ENCODE measurements at regions not wholly inside any gene's neighbourhood (a gene's known extent, or its start where the extent isn't known, plus 50 kb on each side); places are given as distances from the start of the nearest gene placed in this dataset.

GRCh38 chr16:62882552-62883221 is 846.4 kb upstream of the CDH8 start:
- Mint-ChIP-seq H3K4me3 (no peak overlapping the region), H3K27me3 (no peaks in the 10 kb centered on the region), H3K9me3 (peaks cover 46% of the 10 kb centered on the region), H3K27ac (no peak overlapping the region), H3K36me3 (no peaks in the 10 kb centered on the region), H3K4me1 (ENCODE audit: low read depth) (no peaks in the 10 kb centered on the region)
- ChIA-PET CTCF (no interaction called here), POLR2A (no interaction called here)
- intact Hi-C loops (cut with micrococcal nuclease) = no loop called here
- no peak for DNase-seq

- H3K9me3 Mint-ChIP-seq = peaks cover 32% of the 10 kb centered on the region
- no peaks in the 10 kb centered on the region for H3K36me3 Mint-ChIP-seq
- POLR2A ChIA-PET = no interaction called here
- CTCF ChIA-PET = no interaction called here
- no peak for DNase-seq
- H3K27ac Mint-ChIP-seq = no peak overlapping the region
- intact Hi-C loops (cut with micrococcal nuclease) = no loop called here
- no peaks in the 10 kb centered on the region for H3K27me3 Mint-ChIP-seq
- H3K4me3 Mint-ChIP-seq = no peak overlapping the region
- H3K4me1 Mint-ChIP-seq (ENCODE audit: low read depth) = no peaks in the 10 kb centered on the region
Observed at GRCh38 chr16:62876133-62876532, 839.9 kb upstream of the CDH8 start.

- POLR2A ChIA-PET = no interaction called here
- H3K27me3 Mint-ChIP-seq = no peaks in the 10 kb centered on the region
- no peak overlapping the region for H3K4me3 Mint-ChIP-seq
- H3K9me3 Mint-ChIP-seq = peaks cover 19% of the 10 kb centered on the region
- CTCF ChIA-PET = no interaction called here
- H3K27ac Mint-ChIP-seq = no peak overlapping the region
- no peaks in the 10 kb centered on the region for H3K36me3 Mint-ChIP-seq
- no peaks in the 10 kb centered on the region for H3K4me1 Mint-ChIP-seq (ENCODE audit: low read depth)
- DNase-seq = no peak
- intact Hi-C loops (cut with micrococcal nuclease) = no loop called here
Observed at GRCh38 chr16:62872339-62872738, 836.1 kb upstream of the CDH8 start.

GRCh38 chr16:62870554-62870953 is 834.3 kb upstream of the CDH8 start:
- no peak for DNase-seq
- H3K36me3 Mint-ChIP-seq = no peaks in the 10 kb centered on the region
- POLR2A ChIA-PET = no interaction called here
- H3K27me3 Mint-ChIP-seq = no peaks in the 10 kb centered on the region
- H3K4me3 Mint-ChIP-seq = no peak overlapping the region
- H3K4me1 Mint-ChIP-seq (ENCODE audit: low read depth) = no peaks in the 10 kb centered on the region
- no peak overlapping the region for H3K27ac Mint-ChIP-seq
- H3K9me3 Mint-ChIP-seq = peaks cover 21% of the 10 kb centered on the region
- intact Hi-C loops (cut with micrococcal nuclease) = no loop called here
- CTCF ChIA-PET = interaction anchor here (1.0 kb wide), 1 partner anchor 646 kb away, joined by 3 read pairs; no protein-coding TSS in a partner anchor

GRCh38 chr16:62869837-62870236 is 833.6 kb upstream of the CDH8 start:
- no peak for DNase-seq
- H3K4me1 Mint-ChIP-seq (ENCODE audit: low read depth) = no peaks in the 10 kb centered on the region
- POLR2A ChIA-PET = no interaction called here
- no peaks in the 10 kb centered on the region for H3K27me3 Mint-ChIP-seq
- intact Hi-C loops (cut with micrococcal nuclease) = no loop called here
- H3K27ac Mint-ChIP-seq = no peak overlapping the region
- no peak overlapping the region for H3K4me3 Mint-ChIP-seq
- CTCF ChIA-PET = no interaction called here
- H3K36me3 Mint-ChIP-seq = no peaks in the 10 kb centered on the region
- peaks cover 19% of the 10 kb centered on the region for H3K9me3 Mint-ChIP-seq

- ChIA-PET POLR2A (no interaction called here), CTCF (no interaction called here)
- peaks cover 35% of the 10 kb centered on the region for H3K9me3 Mint-ChIP-seq
- no peak overlapping the region for H3K27ac Mint-ChIP-seq
- DNase-seq = no peak
- intact Hi-C loops (cut with micrococcal nuclease) = no loop called here
- no peak overlapping the region for H3K4me3 Mint-ChIP-seq
- H3K27me3 Mint-ChIP-seq = no peaks in the 10 kb centered on the region
- no peaks in the 10 kb centered on the region for H3K36me3 Mint-ChIP-seq
- no peaks in the 10 kb centered on the region for H3K4me1 Mint-ChIP-seq (ENCODE audit: low read depth)
Observed at GRCh38 chr16:62863139-62863538, 826.9 kb upstream of the CDH8 start.

- intact Hi-C loops (cut with micrococcal nuclease) = no loop called here
- H3K36me3 Mint-ChIP-seq = no peaks in the 10 kb centered on the region
- no peak for DNase-seq
- CTCF ChIA-PET = no interaction called here
- H3K9me3 Mint-ChIP-seq = peaks cover 34% of the 10 kb centered on the region
- POLR2A ChIA-PET = no interaction called here
- H3K4me3 Mint-ChIP-seq = no peak overlapping the region
- no peaks in the 10 kb centered on the region for H3K4me1 Mint-ChIP-seq (ENCODE audit: low read depth)
- H3K27me3 Mint-ChIP-seq = no peaks in the 10 kb centered on the region
- H3K27ac Mint-ChIP-seq = no peak overlapping the region
Observed at GRCh38 chr16:62853887-62854286, 817.6 kb upstream of the CDH8 start.

GRCh38 chr16:62846399-62847057 is 810.3 kb upstream of the CDH8 start:
- no peaks in the 10 kb centered on the region for H3K36me3 Mint-ChIP-seq
- H3K27ac Mint-ChIP-seq = no peak overlapping the region
- ChIA-PET POLR2A (no interaction called here), CTCF (no interaction called here)
- intact Hi-C loops (cut with micrococcal nuclease) = no loop called here
- H3K9me3 Mint-ChIP-seq = peaks cover 30% of the 10 kb centered on the region
- no peaks in the 10 kb centered on the region for H3K4me1 Mint-ChIP-seq (ENCODE audit: low read depth)
- H3K4me3 Mint-ChIP-seq = no peak overlapping the region
- H3K27me3 Mint-ChIP-seq = no peaks in the 10 kb centered on the region
- no peak for DNase-seq

GRCh38 chr16:62832214-62832613 is 796.0 kb upstream of the CDH8 start:
- no peaks in the 10 kb centered on the region for H3K27me3 Mint-ChIP-seq
- no peaks in the 10 kb centered on the region for H3K36me3 Mint-ChIP-seq
- H3K4me3 Mint-ChIP-seq = no peak overlapping the region
- ChIA-PET CTCF (no interaction called here), POLR2A (no interaction called here)
- peaks cover 21% of the 10 kb centered on the region for H3K9me3 Mint-ChIP-seq
- no peak overlapping the region for H3K27ac Mint-ChIP-seq
- no peak for DNase-seq
- H3K4me1 Mint-ChIP-seq (ENCODE audit: low read depth) = no peaks in the 10 kb centered on the region
- intact Hi-C loops (cut with micrococcal nuclease) = no loop called here

GRCh38 chr16:62831235-62831850 is 795.1 kb upstream of the CDH8 start:
- H3K9me3 Mint-ChIP-seq = peaks cover 19% of the 10 kb centered on the region
- H3K4me1 Mint-ChIP-seq (ENCODE audit: low read depth) = no peaks in the 10 kb centered on the region
- no peak for DNase-seq
- no peak overlapping the region for H3K27ac Mint-ChIP-seq
- no peaks in the 10 kb centered on the region for H3K27me3 Mint-ChIP-seq
- no peak overlapping the region for H3K4me3 Mint-ChIP-seq
- intact Hi-C loops (cut with micrococcal nuclease) = no loop called here
- CTCF ChIA-PET = no interaction called here
- H3K36me3 Mint-ChIP-seq = no peaks in the 10 kb centered on the region
- POLR2A ChIA-PET = no interaction called here

- Mint-ChIP-seq H3K27ac (no peak overlapping the region), H3K36me3 (no peaks in the 10 kb centered on the region), H3K9me3 (peaks cover 22% of the 10 kb centered on the region), H3K27me3 (no peaks in the 10 kb centered on the region), H3K4me1 (ENCODE audit: low read depth) (no peaks in the 10 kb centered on the region), H3K4me3 (no peak overlapping the region)
- ChIA-PET POLR2A (no interaction called here), CTCF (no interaction called here)
- intact Hi-C loops (cut with micrococcal nuclease) = no loop called here
- DNase-seq = no peak
Observed at GRCh38 chr16:62829607-62830006, 793.4 kb upstream of the CDH8 start.

- Mint-ChIP-seq H3K27ac (no peak overlapping the region), H3K9me3 (peaks cover 26% of the 10 kb centered on the region), H3K36me3 (no peaks in the 10 kb centered on the region), H3K27me3 (no peaks in the 10 kb centered on the region), H3K4me1 (ENCODE audit: low read depth) (no peaks in the 10 kb centered on the region), H3K4me3 (no peak overlapping the region)
- CTCF ChIA-PET = no interaction called here
- DNase-seq = no peak
- POLR2A ChIA-PET = no interaction called here
- intact Hi-C loops (cut with micrococcal nuclease) = no loop called here
Observed at GRCh38 chr16:62829084-62829483, 792.8 kb upstream of the CDH8 start.

GRCh38 chr16:62821824-62822223 is 785.6 kb upstream of the CDH8 start:
- Mint-ChIP-seq H3K36me3 (no peaks in the 10 kb centered on the region), H3K27me3 (no peaks in the 10 kb centered on the region), H3K4me3 (no peak overlapping the region), H3K4me1 (ENCODE audit: low read depth) (no peaks in the 10 kb centered on the region), H3K9me3 (peaks cover 33% of the 10 kb centered on the region), H3K27ac (no peak overlapping the region)
- intact Hi-C loops (cut with micrococcal nuclease) = no loop called here
- no peak for DNase-seq
- CTCF ChIA-PET = interaction anchor here (1.1 kb wide), 1 partner anchor 46 kb away, joined by 3 read pairs; no protein-coding TSS in a partner anchor
- POLR2A ChIA-PET = no interaction called here
